HPDE6-E6E7 (cell line): ENCODE measurements at regions not wholly inside any gene's neighbourhood (a gene's known extent, or its start where the extent isn't known, plus 50 kb on each side); places are given as distances from the start of the nearest gene placed in this dataset.
"Not testable (repeated sequence)": the region's sequence is repeated elsewhere in the genome, so short reads cannot be mapped to it uniquely, and the experiment has no call there.

Source experiments
- DNase-seq: peaks from one replicate; pipeline ENCODE4 v3.0.0; 2011; ENCODE audit warnings: missing footprints; ENCODE audit errors: extremely low spot score

DNA sequence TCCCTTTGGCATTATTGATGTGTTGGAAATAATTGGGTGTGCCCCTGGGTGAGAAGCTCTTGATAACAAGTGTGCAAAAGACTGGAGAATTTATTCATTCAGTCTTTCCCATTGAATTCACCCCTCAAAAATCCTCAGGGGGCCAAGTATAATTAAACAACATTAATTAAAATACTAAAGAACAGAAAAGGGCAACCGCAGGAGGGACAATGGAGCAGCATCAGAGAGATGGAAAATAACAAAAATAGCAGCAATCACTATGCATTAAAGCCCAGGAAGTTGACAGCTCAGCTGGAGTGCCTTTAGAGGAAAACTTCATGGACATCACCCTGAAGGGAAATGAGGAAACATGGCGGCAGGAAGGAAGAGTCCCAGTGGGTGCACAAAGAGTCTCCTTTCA is 227.6 kb downstream of the MINAR1 start:
- no peak for DNase-seq

- no peak for DNase-seq
Measured at GRCh38 chr15:79661411-79661810, 229.3 kb downstream of the MINAR1 start.

- DNase-seq, result no peak
Measured at GRCh38 chr15:79673416-79674123, 223.2 kb downstream of the MTHFS start.

DNA sequence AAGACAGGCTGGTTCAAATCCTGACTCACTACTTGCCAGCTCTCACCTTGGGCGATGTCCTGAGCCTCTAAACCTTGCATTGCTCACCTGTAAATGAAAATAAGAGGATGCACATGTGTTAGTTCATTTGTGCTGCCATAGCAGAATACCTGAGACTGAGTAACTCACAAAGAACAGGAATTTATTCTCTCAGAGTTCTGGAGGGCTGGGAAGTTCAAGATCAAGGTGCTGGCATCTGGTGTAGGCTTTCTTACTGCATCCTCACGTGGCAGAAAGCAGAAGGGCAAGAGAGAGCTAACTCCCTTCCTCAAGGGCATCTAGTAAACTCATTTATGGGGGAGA is 222.7 kb downstream of the MTHFS start:
- DNase-seq, result no peak

GRCh38 chr15:79675982-79676381 is 220.8 kb downstream of the MTHFS start:
- DNase-seq, result no peak

GRCh38 chr15:79676621-79677020 is 220.2 kb downstream of the MTHFS start:
- no peak for DNase-seq

GRCh38 chr15:79677241-79677640 is 219.6 kb downstream of the MTHFS start:
- no peak for DNase-seq

- no peak for DNase-seq
Measured at GRCh38 chr15:79678032-79678701, 218.6 kb downstream of the MTHFS start.

GRCh38 chr15:79680720-79681119 is 216.1 kb downstream of the MTHFS start:
- peak; percentile 69 for DNase-seq

DNA sequence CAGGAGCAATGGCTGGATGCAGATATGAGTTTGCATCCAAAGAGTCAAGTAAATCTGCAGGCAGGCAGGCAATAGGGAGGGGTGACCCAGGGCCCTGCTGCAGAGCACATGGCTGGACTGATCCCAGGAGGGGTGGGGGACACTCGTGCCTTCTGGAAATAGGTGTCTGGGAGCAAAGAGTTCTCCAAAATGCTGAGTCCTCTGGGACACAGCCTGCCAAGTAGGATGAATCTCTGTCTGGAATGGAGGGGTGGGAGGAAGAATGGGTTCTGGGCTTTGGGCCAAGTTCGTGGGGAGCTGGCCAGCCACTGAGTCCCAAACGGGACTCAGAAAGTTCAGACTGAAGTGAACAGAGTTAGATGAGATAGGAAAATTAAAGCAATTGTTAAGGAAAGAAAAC is 214.5 kb downstream of the MTHFS start:
- DNase-seq, result no peak

GRCh38 chr15:79682851-79683288 is 213.9 kb downstream of the MTHFS start:
- DNase-seq, result no peak

DNA sequence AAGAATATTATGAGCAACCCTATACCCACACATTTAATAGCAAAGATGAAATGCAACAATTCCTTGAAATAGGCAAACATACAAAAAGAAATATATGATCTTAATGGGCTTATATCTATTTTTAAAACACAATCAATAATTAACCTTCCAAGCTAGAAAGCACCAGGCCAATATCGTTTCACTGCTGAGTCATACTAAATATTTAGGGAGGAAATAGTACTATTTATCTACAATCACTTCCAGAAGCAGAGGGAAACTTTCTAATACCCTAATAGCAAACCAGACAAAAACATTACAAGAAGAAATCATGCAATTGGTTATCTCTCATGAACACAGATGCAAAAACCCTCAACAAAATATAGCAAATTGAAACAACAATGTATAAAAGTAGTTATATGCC is 207.8 kb downstream of the MTHFS start:
- DNase-seq, result no peak

DNA sequence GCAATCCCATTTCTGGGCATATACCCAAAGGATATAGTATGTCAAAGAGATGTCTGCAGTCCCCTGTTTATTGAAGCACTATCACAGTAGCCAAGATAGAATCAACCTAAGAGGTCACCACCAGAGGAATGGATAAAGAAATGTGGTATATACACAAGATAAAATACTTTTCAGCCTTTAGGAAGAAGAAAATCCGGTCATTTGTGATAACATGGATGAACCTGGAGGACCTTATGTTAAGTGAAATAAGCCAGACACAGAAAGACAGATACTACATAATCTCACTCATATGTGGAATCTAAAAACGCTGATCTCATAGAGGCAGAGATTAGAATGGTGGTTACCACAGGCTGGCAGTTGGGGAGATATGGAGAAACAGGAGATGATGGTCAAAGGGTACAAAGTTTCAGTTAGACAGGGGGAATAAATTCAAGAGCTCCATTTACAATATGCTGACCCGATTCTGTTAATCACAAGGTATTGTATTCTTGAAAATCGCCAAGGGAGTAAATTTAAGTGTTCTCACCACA is 195.8 kb downstream of the MTHFS start:
- DNase-seq, result no peak

- no peak for DNase-seq
Measured at GRCh38 chr15:79702621-79703020, 194.2 kb downstream of the MTHFS start.

DNA sequence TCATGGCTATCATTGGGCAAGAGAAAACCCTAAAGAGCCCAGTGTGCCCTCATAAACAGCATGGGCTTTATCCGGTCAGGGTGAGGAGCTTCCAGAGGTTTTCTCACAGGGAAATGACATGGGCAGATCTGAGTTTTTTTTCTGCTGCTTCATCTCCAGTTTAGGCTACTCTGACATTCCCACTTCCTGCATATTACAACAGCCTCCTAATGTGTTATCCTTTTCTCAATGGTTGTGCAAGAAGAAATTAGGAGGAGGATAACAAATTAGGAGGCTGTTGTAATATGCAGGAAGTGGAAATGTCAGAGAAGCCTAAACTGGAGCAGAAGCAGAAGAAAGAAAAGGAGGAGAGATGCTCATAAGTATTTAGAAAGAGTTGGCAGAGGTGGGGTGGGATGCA is 175.6 kb downstream of the MTHFS start:
- DNase-seq, result no peak

DNA sequence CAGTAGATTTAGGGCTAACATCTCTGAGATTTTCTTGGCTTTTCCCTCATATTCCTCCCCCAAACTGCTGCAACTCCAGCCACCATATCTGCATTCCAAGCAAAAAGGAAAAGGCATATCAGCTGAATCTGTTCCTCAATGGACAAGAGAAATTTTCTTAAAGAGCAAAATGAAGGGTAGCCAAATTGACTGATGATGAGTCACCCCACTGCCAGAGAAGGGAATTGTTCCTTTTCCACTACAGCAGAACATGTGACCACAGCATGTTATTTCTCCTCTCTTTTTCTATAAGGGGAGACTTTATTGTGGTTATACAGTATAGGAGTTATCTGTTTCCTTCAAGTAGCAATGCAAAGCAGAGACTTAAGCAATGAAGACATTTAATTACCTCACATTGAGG is 172.5 kb downstream of the MTHFS start:
- DNase-seq, result no peak

DNA sequence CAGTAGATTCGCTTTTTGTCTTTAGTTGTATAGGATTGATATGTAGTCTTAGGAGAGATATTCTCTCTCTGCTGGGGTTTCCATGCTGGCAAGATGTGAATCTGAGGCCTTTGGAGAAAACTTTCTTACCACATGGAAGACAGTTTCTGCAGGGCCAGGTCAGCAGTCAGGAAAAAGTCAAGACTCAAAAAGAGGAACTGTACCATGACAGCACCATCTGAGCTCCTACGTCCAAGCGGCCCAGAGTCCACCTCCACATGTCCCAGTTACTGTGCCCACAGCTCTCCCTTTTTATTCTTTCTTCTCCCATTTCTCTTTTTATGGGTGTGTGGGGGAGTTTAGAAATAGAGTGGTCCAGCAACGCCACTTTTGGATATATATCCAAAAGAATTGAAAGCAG is 172.0 kb downstream of the MTHFS start:
- no peak for DNase-seq

GRCh38 chr15:79728867-79729266 is 167.9 kb downstream of the MTHFS start:
- DNase-seq, result no peak

DNA sequence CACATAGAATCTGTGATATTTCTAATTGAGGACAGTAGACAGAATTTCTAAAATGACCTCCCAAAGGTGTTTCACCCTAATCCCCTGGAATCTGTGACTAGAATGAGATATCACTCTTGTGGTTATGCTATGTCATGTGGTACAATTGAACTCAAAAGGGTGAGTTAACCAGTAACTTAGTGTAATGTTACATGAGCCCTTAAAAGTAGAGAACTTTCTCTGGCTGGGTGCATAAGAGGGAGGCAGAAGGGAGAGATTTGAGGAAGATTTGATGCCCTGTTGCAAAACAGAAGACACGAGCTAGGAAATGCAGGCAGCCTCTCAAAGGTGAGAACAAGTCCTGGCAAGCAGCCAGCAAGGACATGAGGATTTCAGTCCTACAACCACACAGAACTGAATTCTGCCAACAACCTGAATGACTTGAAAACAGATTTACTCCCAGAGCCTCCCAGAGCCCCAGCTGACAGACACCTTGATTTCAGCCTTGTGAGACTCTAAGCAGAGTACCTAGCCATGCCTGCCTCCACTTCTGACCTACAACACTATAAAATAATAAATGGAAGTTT is 160.3 kb downstream of the MTHFS start:
- DNase-seq, result no peak

DNA sequence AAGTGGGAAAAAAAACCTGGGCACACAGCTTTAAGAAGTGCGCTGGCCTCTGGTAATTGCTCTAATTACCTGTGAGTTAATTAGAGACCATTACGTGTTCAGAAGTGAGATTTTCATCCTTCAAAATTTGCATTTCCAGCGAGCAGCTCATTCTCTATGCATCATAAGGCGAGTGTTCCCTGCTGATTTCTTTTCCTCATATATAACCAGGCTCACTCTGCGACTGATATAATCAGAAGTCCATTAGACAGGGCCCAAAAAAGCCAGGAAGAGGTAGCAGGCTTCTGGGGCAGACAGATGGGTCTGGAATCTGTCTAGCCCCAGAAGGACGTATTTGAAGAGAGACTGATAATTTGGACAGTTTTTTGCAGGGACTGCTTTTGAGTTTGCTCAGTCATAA is 158.7 kb downstream of the MTHFS start:
- no peak for DNase-seq

GRCh38 chr15:79740561-79740960 is 156.3 kb downstream of the MTHFS start:
- DNase-seq, result no peak

GRCh38 chr15:79743032-79743431 is 153.8 kb downstream of the MTHFS start:
- no peak for DNase-seq

DNA sequence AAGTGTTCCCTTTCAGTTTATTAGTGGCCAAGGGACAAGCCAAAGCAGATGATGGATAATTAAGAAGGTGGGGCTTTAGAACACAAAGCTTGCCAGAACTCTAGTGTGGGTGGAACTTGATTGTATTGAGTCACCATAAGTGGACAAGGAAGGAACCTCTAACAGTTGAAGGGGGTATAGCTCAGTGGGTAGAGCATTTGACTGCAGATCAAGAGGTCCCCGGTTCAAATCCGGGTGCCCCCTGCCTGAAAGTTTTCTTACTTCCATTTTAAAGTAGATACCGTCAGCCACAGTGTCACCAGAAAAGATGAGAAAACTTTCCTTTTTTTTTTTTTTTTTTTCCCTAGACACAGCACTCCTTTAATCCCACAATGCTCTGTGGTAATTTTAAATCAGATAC is 152.3 kb downstream of the MTHFS start:
- DNase-seq, result not testable (repeated sequence)
